ENCODE measurements at regions not wholly inside any gene's neighbourhood (a gene's known extent, or its start where the extent isn't known, plus 50 kb on each side); places are given as distances from the start of the nearest gene placed in this dataset.

GRCh38 chr15:95017666-95018328, 786.4 kb downstream of the MCTP2 start:
- TF ChIP-seq ZC3H10 (CRISPR knock-in tag; IDR thresholded peaks at IDR 0.05): no peak
- no peak for TF ChIP-seq ESRRG (CRISPR knock-in tag; IDR thresholded peaks at IDR 0.05)
- no peak for TF ChIP-seq ZFP30 (CRISPR knock-in tag; IDR thresholded peaks at IDR 0.05)
- TF ChIP-seq TOX (CRISPR knock-in tag; IDR thresholded peaks at IDR 0.05; ENCODE audit: borderline replicate concordance): no peak
- TF ChIP-seq ARNTL (CRISPR knock-in tag; IDR thresholded peaks at IDR 0.05; ENCODE audit: borderline replicate concordance, low read depth): no peak
- TF ChIP-seq, protein P1, sequence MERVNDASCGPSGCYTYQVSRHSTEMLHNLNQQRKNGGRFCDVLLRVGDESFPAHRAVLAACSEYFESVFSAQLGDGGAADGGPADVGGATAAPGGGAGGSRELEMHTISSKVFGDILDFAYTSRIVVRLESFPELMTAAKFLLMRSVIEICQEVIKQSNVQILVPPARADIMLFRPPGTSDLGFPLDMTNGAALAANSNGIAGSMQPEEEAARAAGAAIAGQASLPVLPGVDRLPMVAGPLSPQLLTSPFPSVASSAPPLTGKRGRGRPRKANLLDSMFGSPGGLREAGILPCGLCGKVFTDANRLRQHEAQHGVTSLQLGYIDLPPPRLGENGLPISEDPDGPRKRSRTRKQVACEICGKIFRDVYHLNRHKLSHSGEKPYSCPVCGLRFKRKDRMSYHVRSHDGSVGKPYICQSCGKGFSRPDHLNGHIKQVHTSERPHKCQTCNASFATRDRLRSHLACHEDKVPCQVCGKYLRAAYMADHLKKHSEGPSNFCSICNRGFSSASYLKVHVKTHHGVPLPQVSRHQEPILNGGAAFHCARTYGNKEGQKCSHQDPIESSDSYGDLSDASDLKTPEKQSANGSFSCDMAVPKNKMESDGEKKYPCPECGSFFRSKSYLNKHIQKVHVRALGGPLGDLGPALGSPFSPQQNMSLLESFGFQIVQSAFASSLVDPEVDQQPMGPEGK (CRISPR knock-in tag; IDR thresholded peaks at IDR 0.05; ENCODE audit: borderline replicate concordance): no peak
- no peak for TF ChIP-seq RARB (CRISPR knock-in tag; IDR thresholded peaks at IDR 0.05)
- TF ChIP-seq, protein P2, sequence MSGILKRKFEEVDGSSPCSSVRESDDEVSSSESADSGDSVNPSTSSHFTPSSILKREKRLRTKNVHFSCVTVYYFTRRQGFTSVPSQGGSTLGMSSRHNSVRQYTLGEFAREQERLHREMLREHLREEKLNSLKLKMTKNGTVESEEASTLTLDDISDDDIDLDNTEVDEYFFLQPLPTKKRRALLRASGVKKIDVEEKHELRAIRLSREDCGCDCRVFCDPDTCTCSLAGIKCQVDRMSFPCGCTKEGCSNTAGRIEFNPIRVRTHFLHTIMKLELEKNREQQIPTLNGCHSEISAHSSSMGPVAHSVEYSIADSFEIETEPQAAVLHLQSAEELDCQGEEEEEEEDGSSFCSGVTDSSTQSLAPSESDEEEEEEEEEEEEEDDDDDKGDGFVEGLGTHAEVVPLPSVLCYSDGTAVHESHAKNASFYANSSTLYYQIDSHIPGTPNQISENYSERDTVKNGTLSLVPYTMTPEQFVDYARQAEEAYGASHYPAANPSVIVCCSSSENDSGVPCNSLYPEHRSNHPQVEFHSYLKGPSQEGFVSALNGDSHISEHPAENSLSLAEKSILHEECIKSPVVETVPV (CRISPR knock-in tag; IDR thresholded peaks at IDR 0.05): no peak
- TF ChIP-seq ZFP3 (CRISPR knock-in tag; IDR thresholded peaks at IDR 0.05): no peak
- no peak for TF ChIP-seq BACH2 (CRISPR knock-in tag; IDR thresholded peaks at IDR 0.05; ENCODE audit: borderline replicate concordance)
- TF ChIP-seq TCF4 (CRISPR knock-in tag; IDR thresholded peaks at IDR 0.05; ENCODE audit: borderline replicate concordance): no peak

Measured in SK-N-SH treated with all-trans-retinoic acid at 6 μM for 48 hours (cell line).